NB4 (cell line): ENCODE measurements at regions not wholly inside any gene's neighbourhood (a gene's known extent, or its start where the extent isn't known, plus 50 kb on each side); places are given as distances from the start of the nearest gene placed in this dataset.

Experiments used
- POLR2A ChIP-seq: IDR thresholded peaks from 2 replicates; pipeline ENCODE4 v1.6.1; 2011; ENCODE audit warnings: mild to moderate bottlenecking; ENCODE audit not compliant: insufficient read length; ENCODE audit errors: extremely low read depth
- TF ChIP-seq, protein P1 (sequence below): IDR thresholded peaks from one replicate; pipeline ENCODE4 v1.5.1; 2012; ENCODE audit warnings: low read depth, low read length
- TF ChIP-seq, protein P2 (sequence below): IDR thresholded peaks from 2 replicates; pipeline ENCODE4 v1.6.1; 2011; ENCODE audit warnings: low read depth, low read length

DNA sequence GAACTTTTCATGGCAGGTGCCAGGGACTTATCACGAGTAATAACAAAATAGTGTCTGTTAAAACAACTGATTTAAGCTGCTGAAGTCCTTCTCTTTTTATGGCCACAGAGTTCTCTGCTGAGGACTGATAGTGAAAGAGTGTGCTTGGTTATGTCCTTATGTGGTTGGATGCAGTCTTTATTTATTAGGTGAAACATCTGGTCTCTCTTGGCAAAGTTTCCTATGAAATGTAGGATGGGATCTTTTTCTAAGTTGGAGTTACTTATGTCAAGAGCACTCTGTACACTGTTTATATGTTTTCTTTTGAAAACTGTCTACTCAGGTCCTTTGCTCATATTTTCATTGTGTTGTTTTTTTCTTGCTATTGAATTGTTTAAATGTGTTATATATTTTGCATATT is 1816.1 kb upstream of the C9orf72 start:
- TF ChIP-seq, protein P1, sequence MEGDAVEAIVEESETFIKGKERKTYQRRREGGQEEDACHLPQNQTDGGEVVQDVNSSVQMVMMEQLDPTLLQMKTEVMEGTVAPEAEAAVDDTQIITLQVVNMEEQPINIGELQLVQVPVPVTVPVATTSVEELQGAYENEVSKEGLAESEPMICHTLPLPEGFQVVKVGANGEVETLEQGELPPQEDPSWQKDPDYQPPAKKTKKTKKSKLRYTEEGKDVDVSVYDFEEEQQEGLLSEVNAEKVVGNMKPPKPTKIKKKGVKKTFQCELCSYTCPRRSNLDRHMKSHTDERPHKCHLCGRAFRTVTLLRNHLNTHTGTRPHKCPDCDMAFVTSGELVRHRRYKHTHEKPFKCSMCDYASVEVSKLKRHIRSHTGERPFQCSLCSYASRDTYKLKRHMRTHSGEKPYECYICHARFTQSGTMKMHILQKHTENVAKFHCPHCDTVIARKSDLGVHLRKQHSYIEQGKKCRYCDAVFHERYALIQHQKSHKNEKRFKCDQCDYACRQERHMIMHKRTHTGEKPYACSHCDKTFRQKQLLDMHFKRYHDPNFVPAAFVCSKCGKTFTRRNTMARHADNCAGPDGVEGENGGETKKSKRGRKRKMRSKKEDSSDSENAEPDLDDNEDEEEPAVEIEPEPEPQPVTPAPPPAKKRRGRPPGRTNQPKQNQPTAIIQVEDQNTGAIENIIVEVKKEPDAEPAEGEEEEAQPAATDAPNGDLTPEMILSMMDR = no peak
- no peak for TF ChIP-seq POLR2A
- TF ChIP-seq, protein P2, sequence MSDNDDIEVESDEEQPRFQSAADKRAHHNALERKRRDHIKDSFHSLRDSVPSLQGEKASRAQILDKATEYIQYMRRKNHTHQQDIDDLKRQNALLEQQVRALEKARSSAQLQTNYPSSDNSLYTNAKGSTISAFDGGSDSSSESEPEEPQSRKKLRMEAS = no peak
